Adrenal gland (tissue), 5 donors: ENCODE measurements at regions not wholly inside any gene's neighbourhood (a gene's known extent, or its start where the extent isn't known, plus 50 kb on each side); places are given as distances from the start of the nearest gene placed in this dataset.

ENCODE experiments used
- POLR2A ChIP-seq, 2 donors: fragments of 450-650 bp; IDR thresholded peaks; one replicate each; pipeline ENCODE4 v1.6.1; 2017; ENCODE audit warnings: antibody characterized with exemption in 2 of 2, mild to moderate bottlenecking in 2 of 2, moderate library complexity in 1 of 2
- TF ChIP-seq, protein P1 (sequence below), 6 experiments: fragments of 450-650 bp in 4 of 6; fragments of 200-600 bp in 2 of 6; sonication (generic) in 1 of 6; IDR thresholded peaks; 1 replicate in 5 of 6; 2 replicates in 1 of 6; pipeline versions ENCODE4 v1.5.1 to v1.8.0; 2016 to 2021; ENCODE audit warnings: antibody characterized with exemption in 6 of 6, mild to moderate bottlenecking in 2 of 6, moderate library complexity in 1 of 6
- donor health status: DM: no; HTN: no; CAD: no.

GRCh38 chr15:39400002-39400401, 180.9 kb upstream of the THBS1 start:
- no peak for TF ChIP-seq POLR2A (IDR thresholded peaks at IDR 0.05)
- TF ChIP-seq, protein P1, sequence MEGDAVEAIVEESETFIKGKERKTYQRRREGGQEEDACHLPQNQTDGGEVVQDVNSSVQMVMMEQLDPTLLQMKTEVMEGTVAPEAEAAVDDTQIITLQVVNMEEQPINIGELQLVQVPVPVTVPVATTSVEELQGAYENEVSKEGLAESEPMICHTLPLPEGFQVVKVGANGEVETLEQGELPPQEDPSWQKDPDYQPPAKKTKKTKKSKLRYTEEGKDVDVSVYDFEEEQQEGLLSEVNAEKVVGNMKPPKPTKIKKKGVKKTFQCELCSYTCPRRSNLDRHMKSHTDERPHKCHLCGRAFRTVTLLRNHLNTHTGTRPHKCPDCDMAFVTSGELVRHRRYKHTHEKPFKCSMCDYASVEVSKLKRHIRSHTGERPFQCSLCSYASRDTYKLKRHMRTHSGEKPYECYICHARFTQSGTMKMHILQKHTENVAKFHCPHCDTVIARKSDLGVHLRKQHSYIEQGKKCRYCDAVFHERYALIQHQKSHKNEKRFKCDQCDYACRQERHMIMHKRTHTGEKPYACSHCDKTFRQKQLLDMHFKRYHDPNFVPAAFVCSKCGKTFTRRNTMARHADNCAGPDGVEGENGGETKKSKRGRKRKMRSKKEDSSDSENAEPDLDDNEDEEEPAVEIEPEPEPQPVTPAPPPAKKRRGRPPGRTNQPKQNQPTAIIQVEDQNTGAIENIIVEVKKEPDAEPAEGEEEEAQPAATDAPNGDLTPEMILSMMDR (IDR thresholded peaks at IDR 0.05): no peak
